Peyer's patch (tissue), 4 donors: ENCODE measurements at regions not wholly inside any gene's neighbourhood (a gene's known extent, or its start where the extent isn't known, plus 50 kb on each side); places are given as distances from the start of the nearest gene placed in this dataset.

ENCODE experiments used
- CTCF ChIP-seq, 6 experiments: fragments of 450-650 bp in 4 of 6; fragments of 200-600 bp in 2 of 6; sonication (generic) in 1 of 6; IDR thresholded peaks; one replicate each; pipeline ENCODE4 v1.5.1; 2017 to 2019; ENCODE audit warnings: antibody characterized with exemption in 6 of 6, mild to moderate bottlenecking in 3 of 6, moderate library complexity in 1 of 6
- POLR2A ChIP-seq, 2 donors: fragments of 450-650 bp; IDR thresholded peaks; one replicate each; pipeline ENCODE4 v1.5.1; 2017; ENCODE audit warnings: antibody characterized with exemption in 2 of 2, mild to moderate bottlenecking in 2 of 2, moderate library complexity in 2 of 2

GRCh38 chr4:83809581-83809980, 273.7 kb downstream of the GPAT3 start:
- TF ChIP-seq CTCF (IDR thresholded peaks at IDR 0.05) (no peak), POLR2A (IDR thresholded peaks at IDR 0.05) (no peak)
